Lower leg skin (tissue), 3 donors: ENCODE measurements at regions not wholly inside any gene's neighbourhood (a gene's known extent, or its start where the extent isn't known, plus 50 kb on each side); places are given as distances from the start of the nearest gene placed in this dataset.

Experiments used
- POLR2A ChIP-seq, 2 donors: fragments of 450-650 bp; IDR thresholded peaks; one replicate each; pipeline ENCODE4 v1.6.1; 2016 to 2017; ENCODE audit warnings: antibody characterized with exemption in 2 of 2, mild to moderate bottlenecking in 1 of 2, moderate library complexity in 1 of 2
- TF ChIP-seq, protein P1 (sequence below), 3 donors: fragments of 450-650 bp; IDR thresholded peaks; one replicate each; pipeline ENCODE4 v1.5.1; 2016; ENCODE audit warnings: antibody characterized with exemption in 3 of 3, mild to moderate bottlenecking in 3 of 3, moderate library complexity in 2 of 3

- TF ChIP-seq, protein P1, sequence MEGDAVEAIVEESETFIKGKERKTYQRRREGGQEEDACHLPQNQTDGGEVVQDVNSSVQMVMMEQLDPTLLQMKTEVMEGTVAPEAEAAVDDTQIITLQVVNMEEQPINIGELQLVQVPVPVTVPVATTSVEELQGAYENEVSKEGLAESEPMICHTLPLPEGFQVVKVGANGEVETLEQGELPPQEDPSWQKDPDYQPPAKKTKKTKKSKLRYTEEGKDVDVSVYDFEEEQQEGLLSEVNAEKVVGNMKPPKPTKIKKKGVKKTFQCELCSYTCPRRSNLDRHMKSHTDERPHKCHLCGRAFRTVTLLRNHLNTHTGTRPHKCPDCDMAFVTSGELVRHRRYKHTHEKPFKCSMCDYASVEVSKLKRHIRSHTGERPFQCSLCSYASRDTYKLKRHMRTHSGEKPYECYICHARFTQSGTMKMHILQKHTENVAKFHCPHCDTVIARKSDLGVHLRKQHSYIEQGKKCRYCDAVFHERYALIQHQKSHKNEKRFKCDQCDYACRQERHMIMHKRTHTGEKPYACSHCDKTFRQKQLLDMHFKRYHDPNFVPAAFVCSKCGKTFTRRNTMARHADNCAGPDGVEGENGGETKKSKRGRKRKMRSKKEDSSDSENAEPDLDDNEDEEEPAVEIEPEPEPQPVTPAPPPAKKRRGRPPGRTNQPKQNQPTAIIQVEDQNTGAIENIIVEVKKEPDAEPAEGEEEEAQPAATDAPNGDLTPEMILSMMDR (IDR thresholded peaks at IDR 0.05), result no peak
- no peak for TF ChIP-seq POLR2A (IDR thresholded peaks at IDR 0.05)
These were observed 193.5 kb upstream of the EDIL3 start for GRCh38 chr5:84578226-84578625.
